PC-3 (cell line): ENCODE measurements at regions not wholly inside any gene's neighbourhood (a gene's known extent, or its start where the extent isn't known, plus 50 kb on each side); places are given as distances from the start of the nearest gene placed in this dataset.

Source experiments
- ATAC-seq: fragments of 200-7000 bp; cut with Tn5 transposase; 2 replicates; pipeline ENCODE4 v1.9.1; 2020; ENCODE audit warnings: mild to moderate bottlenecking, moderate library complexity
- BruUV-seq: library from RNA; stranded (reverse); fragments of 400-500 nt; replicated peaks from 2 replicates; lab custom pipeline; 2021; lab: Mats Ljungman, UMichigan
- CTCF ChIA-PET: fragments of 300-600 bp; sonication (Branson Sonifier 250); formaldehyde crosslinking; loops from one replicate; lab custom pipeline; 2022; ENCODE audit warnings: antibody characterized with exemption; lab: Charles Lee
- POLR2A ChIA-PET: fragments of 300-600 bp; sonication (Branson Sonifier 250); formaldehyde crosslinking; loops from one replicate; lab custom pipeline; 2022; ENCODE audit warnings: antibody characterized with exemption; ENCODE audit not compliant: unreplicated experiment; lab: Charles Lee
- DNase-seq: peaks from one replicate; pipeline ENCODE4 v3.0.0-alpha.2; 2015
- H2AFZ ChIP-seq: fragments of 300-600 bp; sonication (generic); 2 replicates; pipeline ENCODE4 v1.6.0; 2016; ENCODE audit warnings: antibody characterized with exemption, low read length
- H3F3A ChIP-seq: fragments of 300-600 bp; sonication (generic); one replicate; pipeline ENCODE4 v1.6.0; 2017; ENCODE audit warnings: antibody characterized with exemption, low read length, control low read depth, mild to moderate bottlenecking; ENCODE audit not compliant: unreplicated experiment
- H3K27ac ChIP-seq: fragments of 300-600 bp; sonication (generic); 2 replicates; pipeline ENCODE4 v1.5.1; 2016; ENCODE audit warnings: mild to moderate bottlenecking, low read length
- H3K27me3 ChIP-seq: fragments of 300-600 bp; sonication (generic); 2 replicates; pipeline ENCODE4 v1.6.1; 2016; ENCODE audit warnings: low read length, mixed read lengths
- H3K36me3 ChIP-seq: fragments of 300-600 bp; sonication (generic); 2 replicates; pipeline ENCODE4 v1.6.1; 2016; ENCODE audit warnings: low read depth, mixed run types, low read length, mixed read lengths
- H3K4me1 ChIP-seq: fragments of 300-600 bp; sonication (generic); 2 replicates; pipeline ENCODE4 v1.5.1; 2016; ENCODE audit warnings: low read length; ENCODE audit not compliant: insufficient read depth
- H3K4me2 ChIP-seq: fragments of 300-600 bp; sonication (generic); 2 replicates; pipeline ENCODE4 v1.6.0; 2016; ENCODE audit warnings: low read length
- H3K4me3 ChIP-seq: fragments of 300-600 bp; sonication (generic); 2 replicates; pipeline ENCODE4 v1.5.1; 2016; ENCODE audit warnings: mild to moderate bottlenecking, low read length, mixed read lengths
- H3K79me2 ChIP-seq: fragments of 300-600 bp; sonication (generic); 2 replicates; pipeline ENCODE4 v1.6.1; 2017; ENCODE audit warnings: low read length, mixed read lengths
- H3K9ac ChIP-seq: fragments of 300-600 bp; sonication (generic); 2 replicates; pipeline ENCODE4 v1.6.0; 2016; ENCODE audit warnings: mild to moderate bottlenecking, low read length
- H3K9me2 ChIP-seq: fragments of 300-600 bp; sonication (generic); replicated peaks from 2 replicates; pipeline ENCODE4 v1.6.1; 2016; ENCODE audit warnings: mixed run types, low read length, mixed read lengths
- H3K9me3 ChIP-seq: fragments of 300-600 bp; sonication (generic); 2 replicates; pipeline ENCODE4 v1.6.1; 2016; ENCODE audit warnings: low read length, mixed read lengths
- H4K20me1 ChIP-seq: fragments of 300-600 bp; sonication (generic); 2 replicates; pipeline ENCODE4 v1.6.1; 2016; ENCODE audit warnings: low read length, mixed read lengths
- CTCF ChIP-seq: fragments of 300-600 bp; sonication (generic); conservative IDR thresholded peaks from 2 replicates; pipeline ENCODE4 v1.5.1; 2017; ENCODE audit warnings: antibody characterized with exemption, low read depth, mild to moderate bottlenecking, low read length
- EZH2 ChIP-seq: fragments of 300-600 bp; sonication (generic); IDR thresholded peaks from one replicate; pipeline ENCODE4 v1.6.1; 2017; ENCODE audit warnings: antibody characterized with exemption, mild to moderate bottlenecking, low read length; ENCODE audit not compliant: unreplicated experiment
- EZH2phosphoT487 ChIP-seq: fragments of 300-600 bp; sonication (generic); IDR thresholded peaks from 2 replicates; pipeline ENCODE4 v1.6.1; 2018; ENCODE audit warnings: mild to moderate bottlenecking, antibody characterized with exemption, low read length, borderline replicate concordance
- intact Hi-C: fragments of 100-400 bp; cut with micrococcal nuclease; formaldehyde crosslinking; loops from 2 replicates; pipeline ENCODE4 v1.9.0; 2023

DNA sequence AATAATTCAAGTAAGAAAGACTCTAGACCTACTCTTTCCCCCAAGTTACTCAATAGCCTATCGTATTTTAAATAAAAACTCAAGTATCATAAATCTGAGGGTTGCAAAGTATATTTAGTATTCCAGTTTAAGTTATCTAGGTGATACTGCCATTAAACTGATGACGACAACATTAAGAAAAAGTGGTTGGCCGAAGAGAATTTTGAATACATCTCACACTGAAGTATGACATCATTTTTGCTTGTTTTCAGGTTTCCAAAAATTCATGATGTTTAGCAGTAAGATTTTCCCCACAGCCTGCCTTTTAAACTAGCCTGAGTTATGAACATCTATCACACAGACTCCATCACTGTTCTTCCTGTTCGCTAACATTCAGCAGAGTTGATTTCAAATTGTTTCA, 102.1 kb upstream of the RAB27B start:
- CTCF ChIA-PET = no interaction called here

DNA sequence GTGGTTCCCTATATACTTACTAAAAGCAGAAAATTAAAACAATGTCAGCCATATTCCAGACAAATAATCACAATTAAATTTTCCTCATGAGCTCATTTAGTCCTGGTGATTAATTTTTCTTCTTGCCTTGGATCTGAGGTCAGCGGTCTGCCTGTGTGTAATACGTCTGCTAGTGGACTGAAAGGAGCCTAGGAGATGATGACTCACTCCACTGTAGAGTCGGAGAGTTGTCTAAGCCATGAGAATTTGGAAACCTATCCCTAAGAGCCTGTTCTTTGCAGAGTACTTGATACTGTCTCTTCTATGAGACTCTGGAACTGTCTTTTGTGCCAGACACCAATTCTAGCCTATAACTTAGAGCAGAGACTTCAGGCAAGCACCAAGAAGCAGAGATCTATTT, 94.2 kb upstream of the RAB27B start:
- Histone ChIP-seq H3K79me2 (no peaks in the 10 kb centered on the region), H4K20me1 (no peaks in the 10 kb centered on the region), H3K9me2 (no peaks in the 10 kb centered on the region), H3K9ac (no peak overlapping the region), H3F3A (peaks cover 5% of the 10 kb centered on the region), H3K4me2 (no peak overlapping the region), H3K4me1 (peaks cover 19% of the 10 kb centered on the region), H3K9me3 (peaks cover 6% of the 10 kb centered on the region; the same call in 1 of the 2 replicates), H3K36me3 (peaks cover 7% of the 10 kb centered on the region), H2AFZ (no peak overlapping the region), H3K27ac (no peak overlapping the region), H3K4me3 (no peak overlapping the region), H3K27me3 (no peaks in the 10 kb centered on the region)
- ChIA-PET CTCF (interaction anchor here (1.1 kb wide), 1 partner anchor 55 kb away, joined by 5 read pairs; no protein-coding TSS in a partner anchor), POLR2A (no interaction called here)
- ATAC-seq = peak; percentile 40
- no TSS peak for BruUV-seq
- no peak for TF ChIP-seq CTCF
- TF ChIP-seq EZH2phosphoT487 = no peak
- TF ChIP-seq EZH2 = no peak
- peak; percentile 49 for DNase-seq
- intact Hi-C loops = no loop called here

More for the DNA sequence above, 102.1 kb upstream of the RAB27B start:
- intact Hi-C loops = no loop called here
- no peaks in the 10 kb centered on the region for H3K4me1 ChIP-seq
- H3K4me3 ChIP-seq = no peak overlapping the region
- no peaks in the 10 kb centered on the region; the same call in 1 of the 2 replicates for H3K9me3 ChIP-seq
- H3K4me2 ChIP-seq = no peak overlapping the region
- no peaks in the 10 kb centered on the region for H3K79me2 ChIP-seq
- H3K27ac ChIP-seq = no peak overlapping the region
- no peaks in the 10 kb centered on the region for H3K27me3 ChIP-seq
- POLR2A ChIA-PET = no interaction called here
- ATAC-seq = no peak
- H2AFZ ChIP-seq = no peak overlapping the region
- TF ChIP-seq CTCF (no peak), EZH2phosphoT487 (no peak), EZH2 (no peak)
- H3K9ac ChIP-seq = no peak overlapping the region
- DNase-seq = no peak
- no peaks in the 10 kb centered on the region for H3K36me3 ChIP-seq
- H4K20me1 ChIP-seq = no peaks in the 10 kb centered on the region
- H3K9me2 ChIP-seq = no peaks in the 10 kb centered on the region
- H3F3A ChIP-seq = no peaks in the 10 kb centered on the region
- no TSS peak for BruUV-seq

DNA sequence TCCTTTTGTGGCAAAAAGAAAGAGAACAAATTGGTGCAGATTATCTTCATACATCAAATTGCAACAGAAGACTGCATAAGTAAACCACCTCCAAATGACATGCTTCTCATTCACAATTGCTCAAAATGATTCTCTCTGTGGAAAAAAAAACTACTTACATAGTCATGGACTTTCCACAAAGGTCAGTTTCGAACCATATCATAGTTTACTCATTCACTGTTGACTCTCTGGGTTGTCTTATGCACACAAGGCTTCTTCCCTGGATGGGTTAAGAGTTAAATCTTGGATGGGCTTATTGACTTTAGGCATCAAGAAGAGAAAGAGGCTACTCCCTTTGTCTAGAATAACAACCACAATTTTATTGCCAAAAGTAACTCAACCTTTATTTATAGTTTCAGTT, 91.3 kb upstream of the RAB27B start:
- Histone ChIP-seq H2AFZ (no peak overlapping the region), H3K4me3 (no peak overlapping the region), H3K9ac (peak overlapping the region; percentile 68), H3K27me3 (no peaks in the 10 kb centered on the region), H3K4me1 (peaks cover 32% of the 10 kb centered on the region), H3K9me3 (peaks cover 6% of the 10 kb centered on the region; the same call in 1 of the 2 replicates), H3K36me3 (peaks cover 7% of the 10 kb centered on the region), H3K9me2 (no peaks in the 10 kb centered on the region), H3F3A (peaks cover 5% of the 10 kb centered on the region), H3K79me2 (no peaks in the 10 kb centered on the region), H3K4me2 (peak overlapping the region; percentile 34; the same call in 1 of the 2 replicates), H4K20me1 (no peaks in the 10 kb centered on the region), H3K27ac (peak overlapping the region; percentile 95)
- CTCF ChIA-PET = no interaction called here
- POLR2A ChIA-PET = no interaction called here
- intact Hi-C loops = loop anchor here (5.0 kb wide), 2 partner anchors 40 to 55 kb away; no protein-coding TSS in a partner anchor
- peak; percentile 37; the same call in 1 of the 2 replicates for ATAC-seq
- BruUV-seq = no TSS peak
- TF ChIP-seq EZH2 = no peak
- no peak for TF ChIP-seq CTCF
- TF ChIP-seq EZH2phosphoT487 = no peak
- peak; percentile 67 for DNase-seq
